ENCODE measurements at regions not wholly inside any gene's neighbourhood (a gene's known extent, or its start where the extent isn't known, plus 50 kb on each side); places are given as distances from the start of the nearest gene placed in this dataset.
A peak's percentile ranks its signal among the peaks of the same experiment; 100 is the strongest.

- FAIRE-seq: peak; percentile 7
- CTCF ChIA-PET (ENCODE audit: partially characterized antibody): no interaction called here
Measured at GRCh38 chrX:10854594-10854993, 234.2 kb upstream of the MID1 start.

More at GRCh38 chrX:10854594-10854993, 234.2 kb upstream of the MID1 start:
- no peak overlapping the region for H3K4me2 ChIP-seq (ENCODE audit: insufficient read depth in 1 of 2, low read depth in 2 of 2, low read length in 2 of 2)
- TF ChIP-seq RAD21 (IDR thresholded peaks at IDR 0.05 in 1 of 2, conservative IDR thresholded peaks at IDR 0.05 in 1 of 2; ENCODE audit: low read depth in 2 of 2, low read length in 2 of 2): peak; percentile 37 to 40
- no peak for TF ChIP-seq HDAC6 (IDR thresholded peaks at IDR 0.05; ENCODE audit: low read depth, low read length)
- TF ChIP-seq FOSL1 (IDR thresholded peaks at IDR 0.05; ENCODE audit: insufficient read depth, low read depth, low read length): no peak
- 0 out of 4 replicates have a peak, but pooled peaks of 1 of the 3 experiments have one; percentile 4 for TF ChIP-seq CTCF (IDR thresholded peaks at IDR 0.05; ENCODE audit: control extremely low read depth in 1 of 3, insufficient read depth in 1 of 3, low read depth in 1 of 3, low read length in 3 of 3)
- no peak for TF ChIP-seq POU5F1 (IDR thresholded peaks at IDR 0.05; ENCODE audit: low read depth, low read length)
- H3K27ac ChIP-seq (ENCODE audit: low read depth, low read length): no peak overlapping the region
- H3K79me1 ChIP-seq (ENCODE audit: low read depth, low read length): no peaks in the 10 kb centered on the region
- no peak overlapping the region for H2AK5ac ChIP-seq (ENCODE audit: low read depth, low read length)
- no peak overlapping the region for H2BK5ac ChIP-seq (ENCODE audit: low read depth, low read length)
- no peak overlapping the region for H2BK20ac ChIP-seq (ENCODE audit: low read length)
- no peak overlapping the region for H4K8ac ChIP-seq (ENCODE audit: extremely low read depth, insufficient read depth, low read length)
- H2BK120ac ChIP-seq (replicated peaks; ENCODE audit: low read depth, low read length): no peak overlapping the region
- H4K91ac ChIP-seq (replicated peaks; ENCODE audit: insufficient read length, low read length): no peak overlapping the region
- no peak overlapping the region for H2BK15ac ChIP-seq (ENCODE audit: low read length)
- H3K36me3 ChIP-seq (ENCODE audit: control insufficient read depth in 2 of 4, insufficient read depth in 4 of 4, low read length in 3 of 4): no peaks in the 10 kb centered on the region
- no peak overlapping the region for H3K23ac ChIP-seq (ENCODE audit: insufficient read length)
- no peak overlapping the region for H3K18ac ChIP-seq (ENCODE audit: extremely low read depth, low read length)
- no peak for DNase-seq (ENCODE audit: low read depth in 1 of 2, low spot score in 2 of 2)
- no peaks in the 10 kb centered on the region for H3K9me3 ChIP-seq (ENCODE audit: insufficient read depth in 2 of 2, low read depth in 1 of 2, low read length in 1 of 2)
- H3K23me2 ChIP-seq (ENCODE audit: low read depth, low read length): no peaks in the 10 kb centered on the region
- POLR2A ChIA-PET (ENCODE audit: partially characterized antibody): no interaction called here
- no peak overlapping the region for H2AFZ ChIP-seq (ENCODE audit: low read length)
- no peaks in the 10 kb centered on the region for H3K79me2 ChIP-seq (ENCODE audit: control insufficient read depth in 1 of 2, insufficient read depth in 2 of 2, low read length in 2 of 2)
- H2BK12ac ChIP-seq (ENCODE audit: low read depth, low read length): no peak overlapping the region
- no peak overlapping the region for H3K4me3 ChIP-seq (ENCODE audit: extremely low read depth in 1 of 4, insufficient read depth in 2 of 4, low read depth in 3 of 4, low read length in 4 of 4)
- no peaks in the 10 kb centered on the region for H3K27me3 ChIP-seq (replicated peaks in 1 of 4; ENCODE audit: control insufficient read depth in 3 of 4, extremely low read depth in 1 of 4, insufficient read depth in 3 of 4, low read length in 3 of 4)
- no peak overlapping the region for H3K14ac ChIP-seq (ENCODE audit: insufficient read length)
- no peak overlapping the region for H3K56ac ChIP-seq (replicated peaks; ENCODE audit: insufficient read length, low read depth, low read length)
- H4K5ac ChIP-seq (ENCODE audit: insufficient read length, low read depth, low read length): no peak overlapping the region
- H3K9ac ChIP-seq (replicated peaks in 1 of 4; ENCODE audit: extremely low read depth in 1 of 4, low read depth in 3 of 4, low read length in 3 of 4): no peak overlapping the region
- no peaks in the 10 kb centered on the region for H3K4me1 ChIP-seq (replicated peaks in 1 of 4; ENCODE audit: control insufficient read depth in 3 of 4, insufficient read depth in 4 of 4, low read length in 3 of 4)
- no peaks in the 10 kb centered on the region for H4K20me1 ChIP-seq (replicated peaks in 1 of 2; ENCODE audit: control insufficient read depth in 1 of 2, insufficient read depth in 2 of 2, low read length in 2 of 2)
- no peak overlapping the region for H3K4ac ChIP-seq (replicated peaks; ENCODE audit: insufficient read length, low read depth, low read length)
- 56% methylated on average over 7 of the region's 7 CpGs; no CpG with 5 or more reads in 1 of the 2 experiments for WGBS, 2 experiments (ENCODE audit: extremely low coverage in 1 of 2, insufficient coverage in 1 of 2, insufficient read length in 1 of 2, insufficient replicate concordance in 2 of 2, low coverage in 1 of 2, low lambda C conversion rate in 2 of 2, missing lambda C conversion rate in 1 of 2)
